MM.1S (cell line): ENCODE measurements at regions not wholly inside any gene's neighbourhood (a gene's known extent, or its start where the extent isn't known, plus 50 kb on each side); places are given as distances from the start of the nearest gene placed in this dataset.

Experiments used
- CTCF ChIP-seq: fragments of 300-600 bp; sonication (generic); IDR thresholded peaks from 2 replicates; pipeline ENCODE4 v1.5.1; 2016; ENCODE audit warnings: antibody characterized with exemption, low read length, mixed read lengths
- EZH2 ChIP-seq: fragments of 300-600 bp; sonication (generic); optimal IDR thresholded peaks from 2 replicates; pipeline ENCODE3; 2017; ENCODE audit warnings: low read depth, mild to moderate bottlenecking, antibody characterized with exemption, low read length, mixed read lengths

- TF ChIP-seq CTCF (no peak), EZH2 (no peak)
These were observed 294.5 kb upstream of the LRRN1 start for GRCh38 chr3:3504686-3505085.
